ENCODE measurements at regions not wholly inside any gene's neighbourhood (a gene's known extent, or its start where the extent isn't known, plus 50 kb on each side); places are given as distances from the start of the nearest gene placed in this dataset.

- no peaks in the 10 kb centered on the region for H3K4me1 Mint-ChIP-seq (ENCODE audit: unreplicated experiment)
- no peak for TF ChIP-seq CTCF (conservative IDR thresholded peaks at IDR 0.05)
- H3K36me3 Mint-ChIP-seq = no peaks in the 10 kb centered on the region
- peaks cover 4% of the 10 kb centered on the region for H3K9me3 Mint-ChIP-seq
- H3K4me3 Mint-ChIP-seq = no peak overlapping the region
- no peaks in the 10 kb centered on the region for H3K27me3 Mint-ChIP-seq
- no peak overlapping the region for H3K27ac Mint-ChIP-seq
- no peak for DNase-seq (ENCODE audit: extremely low spot score, unreplicated experiment)
These were observed 177.3 kb upstream of the GOLIM4 start for GRCh38 chr3:168273036-168273435.

- H3K36me3 Mint-ChIP-seq = no peaks in the 10 kb centered on the region
- H3K27me3 Mint-ChIP-seq = no peaks in the 10 kb centered on the region
- H3K4me1 Mint-ChIP-seq (ENCODE audit: unreplicated experiment) = no peaks in the 10 kb centered on the region
- no peak overlapping the region for H3K27ac Mint-ChIP-seq
- H3K9me3 Mint-ChIP-seq = peaks cover 4% of the 10 kb centered on the region
- no peak for TF ChIP-seq CTCF (conservative IDR thresholded peaks at IDR 0.05)
- no peak overlapping the region for H3K4me3 Mint-ChIP-seq
- no peak for DNase-seq (ENCODE audit: extremely low spot score, unreplicated experiment)
These were observed 176.7 kb upstream of the GOLIM4 start for GRCh38 chr3:168272343-168272985.

GRCh38 chr3:168271932-168272331, 176.2 kb upstream of the GOLIM4 start:
- no peak for TF ChIP-seq CTCF (conservative IDR thresholded peaks at IDR 0.05)
- no peaks in the 10 kb centered on the region for H3K36me3 Mint-ChIP-seq

GRCh38 chr3:168269001-168269400, 173.3 kb upstream of the GOLIM4 start:
- Mint-ChIP-seq H3K36me3 (no peaks in the 10 kb centered on the region), H3K9me3 (peaks cover 4% of the 10 kb centered on the region), H3K4me1 (ENCODE audit: unreplicated experiment) (no peaks in the 10 kb centered on the region), H3K27me3 (no peaks in the 10 kb centered on the region), H3K27ac (no peak overlapping the region), H3K4me3 (no peak overlapping the region)
- no peak for DNase-seq (ENCODE audit: extremely low spot score, unreplicated experiment)
- TF ChIP-seq CTCF (conservative IDR thresholded peaks at IDR 0.05) = no peak

More at GRCh38 chr3:168271932-168272331, 176.2 kb upstream of the GOLIM4 start:
- Mint-ChIP-seq H3K27me3 (no peaks in the 10 kb centered on the region), H3K9me3 (peaks cover 4% of the 10 kb centered on the region), H3K4me3 (no peak overlapping the region), H3K27ac (no peak overlapping the region), H3K4me1 (ENCODE audit: unreplicated experiment) (no peaks in the 10 kb centered on the region)
- DNase-seq (ENCODE audit: extremely low spot score, unreplicated experiment) = no peak

- no peaks in the 10 kb centered on the region for H3K36me3 Mint-ChIP-seq
- H3K27me3 Mint-ChIP-seq = no peaks in the 10 kb centered on the region
- no peak for TF ChIP-seq CTCF (conservative IDR thresholded peaks at IDR 0.05)
- H3K4me1 Mint-ChIP-seq (ENCODE audit: unreplicated experiment) = no peaks in the 10 kb centered on the region
- no peak for DNase-seq (ENCODE audit: extremely low spot score, unreplicated experiment)
- H3K27ac Mint-ChIP-seq = no peak overlapping the region
- H3K9me3 Mint-ChIP-seq = no peaks in the 10 kb centered on the region
- H3K4me3 Mint-ChIP-seq = no peak overlapping the region
These were observed 171.5 kb upstream of the GOLIM4 start for GRCh38 chr3:168267179-168267578.

GRCh38 chr3:168266335-168266734, 170.6 kb upstream of the GOLIM4 start:
- no peak for DNase-seq (ENCODE audit: extremely low spot score, unreplicated experiment)
- no peaks in the 10 kb centered on the region for H3K27me3 Mint-ChIP-seq
- no peaks in the 10 kb centered on the region for H3K9me3 Mint-ChIP-seq
- TF ChIP-seq CTCF (conservative IDR thresholded peaks at IDR 0.05) = no peak
- no peaks in the 10 kb centered on the region for H3K36me3 Mint-ChIP-seq
- no peaks in the 10 kb centered on the region for H3K4me1 Mint-ChIP-seq (ENCODE audit: unreplicated experiment)
- no peak overlapping the region for H3K4me3 Mint-ChIP-seq
- H3K27ac Mint-ChIP-seq = no peak overlapping the region
